ENCODE measurements at regions not wholly inside any gene's neighbourhood (a gene's known extent, or its start where the extent isn't known, plus 50 kb on each side); places are given as distances from the start of the nearest gene placed in this dataset.

GRCh38 chrX:140393507-140393906, 111.4 kb downstream of the SOX3 start:
- DNase-seq (ENCODE audit: low spot score) = no peak
- Mint-ChIP-seq H3K36me3 (ENCODE audit: low read depth, unreplicated experiment) (no peaks in the 10 kb centered on the region), H3K9me3 (ENCODE audit: unreplicated experiment) (no peaks in the 10 kb centered on the region), H3K4me3 (ENCODE audit: unreplicated experiment) (no peak overlapping the region), H3K4me1 (ENCODE audit: unreplicated experiment) (no peaks in the 10 kb centered on the region), H3K27me3 (ENCODE audit: unreplicated experiment) (no peaks in the 10 kb centered on the region), H3K27ac (ENCODE audit: unreplicated experiment) (no peak overlapping the region)
- TF ChIP-seq, protein P1, sequence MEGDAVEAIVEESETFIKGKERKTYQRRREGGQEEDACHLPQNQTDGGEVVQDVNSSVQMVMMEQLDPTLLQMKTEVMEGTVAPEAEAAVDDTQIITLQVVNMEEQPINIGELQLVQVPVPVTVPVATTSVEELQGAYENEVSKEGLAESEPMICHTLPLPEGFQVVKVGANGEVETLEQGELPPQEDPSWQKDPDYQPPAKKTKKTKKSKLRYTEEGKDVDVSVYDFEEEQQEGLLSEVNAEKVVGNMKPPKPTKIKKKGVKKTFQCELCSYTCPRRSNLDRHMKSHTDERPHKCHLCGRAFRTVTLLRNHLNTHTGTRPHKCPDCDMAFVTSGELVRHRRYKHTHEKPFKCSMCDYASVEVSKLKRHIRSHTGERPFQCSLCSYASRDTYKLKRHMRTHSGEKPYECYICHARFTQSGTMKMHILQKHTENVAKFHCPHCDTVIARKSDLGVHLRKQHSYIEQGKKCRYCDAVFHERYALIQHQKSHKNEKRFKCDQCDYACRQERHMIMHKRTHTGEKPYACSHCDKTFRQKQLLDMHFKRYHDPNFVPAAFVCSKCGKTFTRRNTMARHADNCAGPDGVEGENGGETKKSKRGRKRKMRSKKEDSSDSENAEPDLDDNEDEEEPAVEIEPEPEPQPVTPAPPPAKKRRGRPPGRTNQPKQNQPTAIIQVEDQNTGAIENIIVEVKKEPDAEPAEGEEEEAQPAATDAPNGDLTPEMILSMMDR (IDR thresholded peaks at IDR 0.05; ENCODE audit: unreplicated experiment) = no peak

DNA sequence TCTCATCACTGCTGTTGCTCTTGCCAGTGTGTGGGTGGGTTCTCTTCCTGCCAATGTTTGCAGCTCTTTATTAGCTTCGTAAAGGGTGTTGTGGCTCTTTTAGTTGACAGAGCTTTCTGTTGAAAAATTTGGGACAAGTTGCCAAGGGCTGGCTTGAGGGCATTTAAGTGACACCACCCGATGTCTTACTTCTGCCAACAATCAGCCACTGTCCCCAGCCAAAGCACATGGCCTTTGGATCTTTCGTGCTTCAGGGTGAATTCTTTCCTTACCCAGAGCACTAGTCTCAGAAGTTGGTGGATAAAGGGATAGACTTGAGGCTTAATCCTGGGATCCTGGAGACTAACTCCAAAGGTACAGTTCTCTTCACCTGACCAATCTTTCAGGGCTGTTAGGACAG, 113.6 kb downstream of the SOX3 start:
- H3K4me3 Mint-ChIP-seq (ENCODE audit: unreplicated experiment) = no peak overlapping the region
- DNase-seq (ENCODE audit: low spot score) = no peak
- no peak overlapping the region for H3K27ac Mint-ChIP-seq (ENCODE audit: unreplicated experiment)
- TF ChIP-seq, protein P1 (IDR thresholded peaks at IDR 0.05; ENCODE audit: unreplicated experiment) = no peak
- H3K27me3 Mint-ChIP-seq (ENCODE audit: unreplicated experiment) = no peaks in the 10 kb centered on the region
- H3K4me1 Mint-ChIP-seq (ENCODE audit: unreplicated experiment) = no peaks in the 10 kb centered on the region
- no peaks in the 10 kb centered on the region for H3K36me3 Mint-ChIP-seq (ENCODE audit: low read depth, unreplicated experiment)
- no peaks in the 10 kb centered on the region for H3K9me3 Mint-ChIP-seq (ENCODE audit: unreplicated experiment)

DNA sequence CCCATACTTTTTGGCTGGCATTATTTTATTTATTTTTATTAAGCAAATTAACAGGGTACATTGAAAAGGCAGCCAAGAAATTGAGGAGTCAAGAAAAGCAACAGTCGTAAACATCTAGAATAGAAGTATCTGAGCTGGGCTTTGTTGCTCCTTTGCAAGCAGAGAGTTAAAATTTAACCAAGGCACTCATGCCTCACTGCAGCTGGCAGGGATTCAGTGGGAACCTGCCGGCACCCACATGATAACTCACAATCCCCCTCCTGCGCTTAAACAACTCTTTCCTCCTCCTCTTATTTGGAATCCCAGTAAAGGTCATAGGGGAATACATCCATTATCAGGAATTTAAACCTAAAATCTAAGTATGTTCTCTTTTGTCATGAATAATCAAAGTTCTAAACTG, 115.5 kb downstream of the SOX3 start:
- Mint-ChIP-seq H3K27me3 (ENCODE audit: unreplicated experiment) (no peaks in the 10 kb centered on the region), H3K27ac (ENCODE audit: unreplicated experiment) (no peak overlapping the region), H3K4me3 (ENCODE audit: unreplicated experiment) (no peak overlapping the region), H3K36me3 (ENCODE audit: low read depth, unreplicated experiment) (no peaks in the 10 kb centered on the region), H3K9me3 (ENCODE audit: unreplicated experiment) (no peaks in the 10 kb centered on the region), H3K4me1 (ENCODE audit: unreplicated experiment) (no peaks in the 10 kb centered on the region)
- TF ChIP-seq, protein P1 (IDR thresholded peaks at IDR 0.05; ENCODE audit: unreplicated experiment) = no peak
- no peak for DNase-seq (ENCODE audit: low spot score)

DNA sequence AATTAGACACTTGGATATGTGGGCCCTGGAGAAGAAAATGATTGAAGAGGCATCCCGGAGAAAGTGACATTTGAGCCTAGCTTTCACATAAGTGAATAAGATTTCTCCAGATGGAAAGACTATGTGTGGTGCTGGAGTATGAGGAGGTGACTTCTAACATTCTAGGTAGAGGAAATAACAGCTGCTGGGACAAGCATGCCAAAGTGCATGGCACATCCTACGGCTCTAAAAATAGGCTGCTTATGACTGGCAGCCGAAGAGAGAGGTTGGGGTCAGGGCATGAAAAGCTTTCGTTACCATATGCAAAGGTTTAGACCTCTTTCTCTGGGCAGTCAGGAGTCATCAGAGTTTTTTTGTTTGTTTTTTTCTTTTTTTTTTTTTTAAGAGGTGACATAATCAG, 142.0 kb downstream of the SOX3 start:
- Mint-ChIP-seq H3K9me3 (ENCODE audit: unreplicated experiment) (no peaks in the 10 kb centered on the region), H3K36me3 (ENCODE audit: low read depth, unreplicated experiment) (no peaks in the 10 kb centered on the region), H3K27me3 (ENCODE audit: unreplicated experiment) (peaks cover 2% of the 10 kb centered on the region), H3K27ac (ENCODE audit: unreplicated experiment) (no peak overlapping the region), H3K4me3 (ENCODE audit: unreplicated experiment) (no peak overlapping the region), H3K4me1 (ENCODE audit: unreplicated experiment) (no peaks in the 10 kb centered on the region)
- TF ChIP-seq, protein P1 (IDR thresholded peaks at IDR 0.05; ENCODE audit: unreplicated experiment) = no peak
- DNase-seq (ENCODE audit: low spot score) = no peak

DNA sequence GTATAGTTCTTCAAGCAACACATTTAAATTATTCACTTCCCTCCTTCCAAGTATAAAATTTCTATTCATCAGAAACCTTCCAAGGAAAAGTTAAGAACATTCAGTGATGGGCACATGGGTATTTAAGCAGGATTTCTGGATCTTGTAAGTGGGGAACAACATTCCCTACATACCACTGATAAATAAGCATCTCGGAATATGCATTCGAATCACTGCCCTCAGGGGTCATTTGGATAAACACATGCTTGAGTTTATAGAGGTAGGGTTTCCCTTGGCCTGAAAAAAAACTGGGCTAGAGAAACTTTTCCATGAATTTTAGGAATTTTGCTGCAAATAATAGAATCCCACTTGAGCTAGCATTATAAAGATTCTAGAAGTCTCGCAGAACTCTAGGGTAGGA, 143.9 kb downstream of the SOX3 start:
- no peaks in the 10 kb centered on the region for H3K4me1 Mint-ChIP-seq (ENCODE audit: unreplicated experiment)
- peaks cover 2% of the 10 kb centered on the region for H3K27me3 Mint-ChIP-seq (ENCODE audit: unreplicated experiment)
- TF ChIP-seq, protein P1 (IDR thresholded peaks at IDR 0.05; ENCODE audit: unreplicated experiment) = no peak
- no peak overlapping the region for H3K4me3 Mint-ChIP-seq (ENCODE audit: unreplicated experiment)
- no peak for DNase-seq (ENCODE audit: low spot score)
- H3K9me3 Mint-ChIP-seq (ENCODE audit: unreplicated experiment) = no peaks in the 10 kb centered on the region
- H3K36me3 Mint-ChIP-seq (ENCODE audit: low read depth, unreplicated experiment) = no peaks in the 10 kb centered on the region
- H3K27ac Mint-ChIP-seq (ENCODE audit: unreplicated experiment) = no peak overlapping the region
